NCI-H510A (cell line): ENCODE measurements at regions not wholly inside any gene's neighbourhood (a gene's known extent, or its start where the extent isn't known, plus 50 kb on each side); places are given as distances from the start of the nearest gene placed in this dataset.
"Not testable (repeated sequence)": the region's sequence is repeated elsewhere in the genome, so short reads cannot be mapped to it uniquely, and the experiment has no call there.

ENCODE experiments used
- DNase-seq: peaks from one replicate; lab custom pipeline; 2025; lab: John Stamatoyannopoulos, UW

DNA sequence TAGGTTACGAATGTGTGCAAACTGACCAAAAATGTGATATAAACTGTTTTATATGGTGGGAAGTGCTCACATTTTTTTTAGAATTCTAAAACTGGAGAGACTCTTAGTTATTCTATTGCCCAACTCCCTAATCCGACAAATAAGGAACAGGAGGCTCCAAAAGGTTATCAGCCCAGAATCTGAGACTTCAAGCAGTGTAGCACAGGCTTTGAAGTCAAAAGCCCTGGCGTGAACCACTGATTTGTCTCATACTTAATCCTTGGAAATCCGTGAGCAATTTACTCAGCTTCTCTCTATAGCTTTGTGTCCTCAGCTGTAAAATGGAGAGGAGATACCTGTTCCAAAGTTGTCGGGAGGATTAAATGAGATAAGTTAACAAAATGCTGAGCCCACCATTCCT lies 368.8 kb upstream of the SASH1 start:
- no peak for DNase-seq

DNA sequence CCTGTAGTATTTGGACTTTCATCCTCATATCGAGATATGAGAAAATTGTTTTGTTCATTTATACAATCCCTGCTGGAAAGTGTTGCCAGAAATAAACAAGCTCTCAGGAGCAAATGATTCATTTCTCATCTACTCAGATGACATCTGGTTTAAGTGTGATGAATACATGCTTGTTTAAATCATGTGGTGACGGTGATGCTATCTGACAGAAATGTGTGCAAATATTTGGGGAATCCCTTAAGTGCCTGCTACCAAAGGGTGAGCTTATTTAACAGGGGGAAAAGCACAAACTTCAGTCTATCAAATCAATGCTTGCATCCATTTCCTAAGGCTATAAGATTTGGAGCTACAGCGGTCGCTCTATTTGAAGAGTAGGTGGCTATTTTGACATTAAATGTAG lies 368.3 kb upstream of the SASH1 start:
- no peak for DNase-seq

DNA sequence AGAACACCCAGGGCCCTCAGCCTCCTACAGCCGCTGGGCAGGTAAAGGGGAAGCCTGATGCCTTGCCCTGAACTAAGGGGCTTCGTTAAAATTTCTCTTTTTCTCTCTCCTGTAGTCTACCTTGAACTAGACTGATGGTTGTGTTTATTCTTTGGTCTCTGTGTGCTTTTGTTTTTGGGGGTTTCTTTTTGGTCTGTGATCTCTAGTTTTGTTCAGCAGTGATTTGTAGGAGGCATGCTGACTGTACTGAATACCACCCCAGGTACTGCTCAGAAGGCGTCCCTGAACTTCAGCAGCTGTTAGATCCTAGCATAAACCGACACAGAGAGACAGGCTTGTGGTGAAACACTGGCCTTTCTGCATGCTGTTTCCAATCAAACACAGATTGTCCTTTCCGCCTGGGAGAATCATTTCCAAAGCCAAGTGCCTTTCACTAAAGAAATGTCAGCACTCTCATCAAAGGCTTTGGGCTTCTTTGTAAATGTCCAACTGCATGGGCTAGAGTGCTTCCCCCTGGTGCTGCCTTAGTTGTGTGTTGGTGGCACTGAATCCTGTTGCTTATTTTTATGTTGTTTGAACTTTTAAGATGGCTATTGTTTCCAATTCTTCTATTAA lies 364.7 kb upstream of the SASH1 start:
- no peak for DNase-seq

DNA sequence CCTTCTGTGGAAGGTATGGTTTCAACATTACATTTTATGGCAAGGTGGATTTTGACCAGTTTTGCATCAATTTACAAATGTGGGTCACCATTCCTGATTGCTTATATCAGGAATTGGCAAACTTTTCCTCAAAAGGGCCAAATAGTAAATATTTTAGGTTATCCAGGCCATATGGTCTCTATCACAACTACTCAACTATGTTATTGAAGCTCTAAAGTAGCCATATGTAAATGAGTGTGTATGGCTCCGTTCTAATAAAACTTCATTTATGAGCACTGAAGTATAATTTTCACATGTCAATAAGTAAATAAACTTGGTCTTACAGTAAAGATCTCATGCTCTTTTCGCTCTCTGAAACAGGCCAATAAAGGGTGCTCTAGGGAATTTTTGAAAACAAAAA lies 362.7 kb upstream of the SASH1 start:
- DNase-seq: no peak

DNA sequence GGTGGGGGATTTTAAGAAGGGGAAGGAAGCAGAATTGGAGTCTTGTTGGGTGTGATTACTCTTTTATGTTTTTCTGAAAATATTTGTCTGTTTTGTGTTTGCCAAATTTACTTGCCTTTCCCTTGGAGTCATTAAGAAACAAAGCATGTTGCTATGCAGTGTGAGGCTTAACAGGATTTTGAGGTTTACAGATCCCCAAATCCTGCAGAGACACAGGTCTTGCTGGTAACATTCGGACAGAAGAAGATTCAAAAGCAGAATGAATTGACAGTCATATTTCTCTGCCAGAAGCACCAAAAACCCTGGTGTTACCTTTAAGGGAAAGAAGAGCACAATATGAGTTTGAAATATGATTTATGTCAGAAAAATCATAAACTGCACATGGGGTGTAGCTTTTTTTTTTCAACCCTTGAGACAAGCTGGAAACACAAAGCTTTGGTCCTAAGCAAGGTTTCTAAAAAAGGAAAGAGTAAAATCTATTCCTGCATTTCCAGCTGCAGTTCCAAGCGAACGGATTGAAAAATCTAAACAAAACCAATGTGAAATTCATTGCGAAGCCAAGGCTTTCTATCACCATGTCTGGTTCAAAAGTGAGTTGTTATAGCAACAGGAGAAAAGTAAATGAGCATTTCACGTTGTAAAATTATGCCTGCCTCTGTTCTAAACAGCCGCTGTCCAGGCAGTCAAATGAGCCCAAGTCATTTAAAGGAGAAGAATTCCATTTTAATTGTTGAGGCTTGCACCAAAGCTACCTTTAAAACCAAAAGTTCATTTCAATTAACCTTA lies 358.9 kb upstream of the SASH1 start:
- no peak for DNase-seq

DNA sequence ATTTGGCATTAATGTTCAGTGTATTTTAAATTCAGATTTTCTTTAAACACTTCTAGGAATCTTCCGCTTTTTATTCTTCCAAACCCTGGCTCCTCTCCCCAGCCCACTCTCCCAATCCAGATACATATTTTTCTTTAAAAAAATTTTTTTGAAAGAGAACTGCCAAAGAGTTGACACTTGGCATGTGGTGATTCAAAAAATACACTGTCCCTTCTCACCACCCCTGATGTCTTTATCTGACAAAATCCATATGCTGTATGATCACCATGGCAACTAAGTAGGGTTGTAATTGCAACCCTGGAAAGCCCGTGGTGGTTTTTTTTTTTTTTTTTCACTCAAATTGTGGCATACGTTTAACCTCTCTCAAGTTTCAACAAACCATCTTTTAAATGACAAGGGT lies 355.8 kb upstream of the SASH1 start:
- DNase-seq: no peak

DNA sequence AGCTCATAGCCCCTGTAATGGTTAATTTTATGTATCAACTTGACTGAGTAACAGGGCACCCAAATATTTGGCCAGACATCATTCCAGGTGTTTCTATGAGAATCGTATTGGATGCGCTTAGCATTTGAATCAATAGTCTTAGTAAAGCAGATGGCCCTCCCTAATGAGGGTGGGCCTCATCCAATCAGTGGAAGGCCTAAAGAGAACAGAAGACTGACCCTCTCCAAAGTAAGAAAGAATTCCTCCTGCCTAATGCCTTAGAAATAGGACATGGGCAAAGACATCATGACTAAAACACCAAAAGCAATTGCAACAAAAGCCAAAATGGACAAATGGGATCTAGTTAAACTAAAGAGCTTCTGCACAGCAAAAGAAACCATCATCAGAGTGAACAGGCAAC lies 352.5 kb upstream of the SASH1 start:
- DNase-seq: no peak

DNA sequence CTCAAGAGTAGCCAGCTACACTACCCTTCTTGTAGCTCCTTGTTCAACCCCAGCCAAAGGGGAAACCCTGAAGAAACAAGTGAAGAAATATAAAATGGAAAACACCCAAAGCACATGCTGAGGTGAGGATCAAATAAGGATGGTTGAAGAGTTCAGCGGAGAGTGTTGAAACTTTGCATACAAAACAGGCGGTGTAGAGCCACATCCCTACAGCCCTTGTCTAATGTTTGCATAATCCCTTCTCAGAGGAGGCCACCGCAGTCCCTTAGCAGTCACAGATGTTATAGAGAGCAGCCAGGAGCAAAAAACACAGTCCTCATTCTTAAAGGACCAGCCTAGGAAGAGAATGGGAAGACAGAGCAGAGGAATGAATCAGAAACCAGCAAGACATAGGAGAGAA lies 350.7 kb upstream of the SASH1 start:
- no peak for DNase-seq

DNA sequence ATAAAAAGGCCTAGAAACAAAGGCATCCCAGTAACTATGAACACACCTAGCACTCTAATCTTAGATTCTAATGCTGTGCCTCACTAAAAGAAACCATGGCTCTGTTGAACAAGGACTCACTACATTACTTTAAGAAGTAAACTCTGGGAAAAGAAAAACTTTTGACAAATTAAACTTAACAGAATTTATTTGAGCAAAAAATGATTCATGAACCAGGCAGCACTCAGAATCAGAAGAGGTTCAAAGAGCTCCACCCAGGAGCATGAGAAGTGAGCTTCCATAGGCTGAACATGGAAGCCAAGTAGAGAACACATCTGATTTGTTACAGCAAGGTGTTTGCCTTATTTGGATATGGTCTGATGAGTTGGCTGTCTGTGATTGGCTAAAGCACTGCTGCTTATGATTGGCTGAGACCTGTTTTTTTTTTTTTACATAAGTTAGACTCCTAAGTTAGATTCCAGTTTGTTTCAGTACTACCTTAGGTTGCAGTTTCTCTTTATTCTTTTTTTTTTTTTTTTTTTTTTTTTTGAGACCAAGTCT lies 343.6 kb upstream of the SASH1 start:
- DNase-seq: no peak

DNA sequence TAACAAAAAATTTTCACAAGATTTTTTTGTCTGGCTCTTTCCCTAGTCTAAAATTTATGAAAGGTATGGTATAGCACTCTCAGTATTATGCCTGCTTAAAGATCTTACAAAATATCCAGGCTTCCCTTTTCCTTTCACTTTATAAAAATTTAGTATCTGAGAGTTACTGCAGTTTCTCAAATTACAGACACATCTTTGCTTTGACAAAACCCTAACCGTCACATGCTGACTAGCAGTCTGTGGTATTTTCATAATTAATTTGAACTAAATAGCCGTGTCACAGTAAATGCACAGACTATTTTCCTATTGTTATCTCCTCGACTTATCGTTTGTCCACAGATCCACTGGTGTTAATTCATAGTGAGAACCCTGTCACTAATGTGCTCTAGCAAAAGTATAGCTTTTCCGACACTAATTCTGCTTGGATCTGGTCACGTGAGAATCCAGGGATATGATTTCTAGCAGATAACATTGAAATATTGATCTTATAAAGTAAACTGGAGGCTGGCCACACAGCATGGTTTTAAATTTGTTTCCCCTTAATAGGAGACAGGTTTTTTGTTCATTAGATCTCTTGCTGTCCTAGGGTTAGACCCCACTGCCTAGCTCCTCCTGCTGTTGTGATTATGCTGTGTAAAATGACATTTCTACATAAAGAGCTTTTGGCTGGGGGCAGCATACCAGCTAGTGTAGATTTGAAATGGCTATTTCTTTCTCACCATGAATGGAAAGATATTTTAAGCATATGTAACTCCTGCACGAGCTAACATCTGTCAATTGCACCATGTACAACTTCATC lies 340.6 kb upstream of the SASH1 start:
- no peak for DNase-seq

DNA sequence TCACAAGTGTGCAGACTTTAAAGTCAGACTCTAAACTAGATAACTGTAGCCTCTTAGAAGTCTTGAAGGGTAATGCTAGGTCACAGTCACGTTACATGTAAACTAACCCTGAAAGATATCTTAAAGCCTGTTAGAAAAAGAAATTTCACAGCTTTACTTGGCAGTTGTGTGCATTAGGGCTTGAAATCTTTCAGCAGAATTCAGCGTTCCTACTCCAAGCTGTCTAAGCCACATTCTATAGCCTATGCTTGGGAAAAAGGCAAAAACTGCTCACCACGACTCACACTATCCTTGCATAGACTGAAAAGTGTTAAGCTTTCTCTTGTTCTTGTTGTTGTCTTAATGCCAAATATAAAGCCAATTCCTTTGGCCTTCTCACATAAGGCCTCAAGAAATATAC lies 338.0 kb upstream of the SASH1 start:
- DNase-seq: no peak

DNA sequence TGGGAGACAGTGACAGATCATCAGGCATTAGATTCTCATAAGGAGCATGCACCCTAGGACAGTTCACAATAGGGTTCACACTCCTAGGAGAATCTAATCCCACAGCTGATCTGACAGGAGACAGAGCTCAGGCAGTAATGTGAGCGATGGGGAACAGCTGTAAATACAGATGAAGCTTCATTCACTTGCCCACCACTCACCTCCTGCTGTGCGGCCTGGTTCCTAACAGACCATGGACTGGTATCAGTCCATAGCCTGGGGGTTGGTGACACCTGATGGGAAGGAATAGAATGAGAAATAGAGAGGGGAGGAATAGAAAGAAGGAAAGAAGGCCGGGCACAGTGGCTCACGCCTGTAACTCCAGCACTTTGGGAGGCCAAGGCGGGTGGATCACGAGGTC lies 336.8 kb upstream of the SASH1 start:
- no peak for DNase-seq

DNA sequence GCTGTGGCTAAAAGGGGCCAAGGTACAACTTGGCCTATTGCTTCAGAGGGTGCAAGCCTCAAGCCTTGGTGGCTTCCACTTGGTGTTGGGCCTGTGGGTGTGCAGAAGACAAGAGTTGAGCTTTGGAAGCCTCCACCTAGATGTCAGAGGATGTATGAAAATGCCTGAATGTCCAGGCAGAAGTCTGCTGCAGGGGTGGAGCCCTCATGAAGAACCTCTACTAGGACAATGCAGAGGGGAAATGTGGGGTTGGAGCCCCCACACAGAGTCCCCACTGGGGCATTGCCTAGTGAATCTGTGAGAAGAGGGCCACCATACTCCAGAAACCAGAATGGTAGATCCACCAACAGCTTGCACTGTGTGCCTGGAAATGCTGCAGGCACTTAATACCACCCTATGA lies 332.1 kb upstream of the SASH1 start:
- DNase-seq: not testable (repeated sequence)

DNA sequence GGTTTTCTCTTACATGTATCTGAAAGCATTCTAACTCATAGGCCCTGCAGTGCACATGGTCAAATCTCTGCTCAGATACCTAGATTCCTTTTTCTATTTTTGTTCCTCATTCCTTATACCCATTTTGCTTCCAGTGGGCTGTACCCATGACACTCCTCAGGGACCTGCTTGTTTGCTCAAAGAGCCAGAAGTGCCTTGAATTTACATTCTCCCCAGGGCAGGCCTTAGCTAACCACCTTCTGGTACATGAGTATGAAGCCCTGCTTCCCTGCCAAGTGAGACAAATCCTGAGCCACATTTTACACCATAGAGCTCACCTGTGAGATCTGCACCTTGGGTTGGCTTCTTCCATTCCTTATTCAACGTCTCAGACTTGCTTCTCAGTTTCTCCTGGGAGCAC lies 326.6 kb upstream of the SASH1 start:
- no peak for DNase-seq

DNA sequence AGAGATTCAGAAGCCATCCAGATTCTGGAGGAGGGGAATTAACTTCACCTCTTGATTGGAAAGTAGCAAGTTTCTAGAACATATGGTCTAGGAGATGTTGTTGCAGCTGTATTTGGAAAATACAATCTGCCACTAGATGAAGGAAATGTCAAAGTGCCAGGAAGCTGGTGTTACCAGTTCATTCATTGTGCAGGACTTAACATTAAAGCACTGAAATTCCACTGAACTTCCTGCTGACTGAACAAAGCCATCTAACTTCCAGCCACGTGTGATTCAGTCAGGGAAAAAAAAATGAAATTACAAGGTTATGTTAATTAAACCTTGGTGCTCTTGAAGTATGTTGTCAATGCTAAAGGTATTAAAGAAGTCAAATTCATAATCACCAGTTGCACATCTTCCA lies 321.5 kb upstream of the SASH1 start:
- no peak for DNase-seq

DNA sequence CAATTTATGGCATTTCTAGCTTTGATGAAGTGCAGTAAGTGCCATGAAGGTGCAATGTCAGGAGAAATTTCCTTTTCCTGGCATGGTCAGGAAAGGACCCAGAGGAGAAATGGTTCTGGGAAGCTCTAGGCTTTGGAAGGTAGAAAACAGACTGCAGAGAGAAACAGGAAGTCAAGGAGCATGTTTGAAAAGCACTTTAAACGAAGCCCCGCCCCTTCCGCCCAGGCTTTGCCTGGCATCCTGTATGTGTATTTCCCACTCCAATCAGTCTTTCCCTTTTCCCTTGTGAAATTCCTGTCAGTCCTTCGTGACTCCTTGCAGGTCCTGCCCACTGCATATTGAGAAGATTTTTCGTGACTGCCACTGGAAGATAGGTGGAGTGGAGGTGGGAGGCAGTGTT lies 320.9 kb upstream of the SASH1 start:
- no peak for DNase-seq

DNA sequence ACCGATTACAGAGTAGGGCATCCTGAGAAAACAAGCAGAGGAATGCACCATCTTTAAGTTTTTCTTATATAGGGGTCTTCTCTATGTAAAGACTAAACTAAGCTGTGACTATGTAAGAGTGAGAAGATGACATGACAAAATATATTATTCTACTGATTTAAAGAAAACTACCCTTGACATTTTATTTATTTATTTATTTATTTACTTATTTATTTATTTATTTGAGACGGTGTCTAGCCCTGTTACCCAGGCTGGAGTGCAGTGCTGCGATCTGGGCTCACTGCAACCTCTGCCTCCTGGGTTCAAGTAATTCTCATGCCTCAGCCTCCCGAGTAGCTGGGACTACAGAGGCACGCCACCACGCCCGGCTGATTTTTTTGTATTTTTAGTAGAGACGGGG lies 320.4 kb upstream of the SASH1 start:
- not testable (repeated sequence) for DNase-seq

DNA sequence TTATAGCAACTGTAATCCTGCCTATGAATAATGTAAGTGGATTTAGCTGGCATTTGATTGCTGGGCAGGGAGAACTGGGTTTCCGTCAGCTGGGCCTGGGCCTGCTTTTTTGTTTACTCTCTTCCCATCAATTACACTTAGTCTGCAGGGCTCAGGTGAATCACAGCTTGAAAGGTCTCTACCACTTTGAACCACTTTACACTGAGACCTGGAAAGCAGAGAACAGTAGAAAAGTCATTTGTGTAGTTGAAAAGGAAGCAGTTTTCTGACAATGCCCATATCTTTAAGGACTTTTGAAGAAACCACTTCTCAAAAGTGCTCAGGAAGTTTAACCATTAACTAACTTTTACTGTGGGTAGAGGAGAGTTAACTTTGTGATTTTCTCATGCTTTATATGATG lies 315.4 kb upstream of the SASH1 start:
- peak; percentile 19 for DNase-seq

DNA sequence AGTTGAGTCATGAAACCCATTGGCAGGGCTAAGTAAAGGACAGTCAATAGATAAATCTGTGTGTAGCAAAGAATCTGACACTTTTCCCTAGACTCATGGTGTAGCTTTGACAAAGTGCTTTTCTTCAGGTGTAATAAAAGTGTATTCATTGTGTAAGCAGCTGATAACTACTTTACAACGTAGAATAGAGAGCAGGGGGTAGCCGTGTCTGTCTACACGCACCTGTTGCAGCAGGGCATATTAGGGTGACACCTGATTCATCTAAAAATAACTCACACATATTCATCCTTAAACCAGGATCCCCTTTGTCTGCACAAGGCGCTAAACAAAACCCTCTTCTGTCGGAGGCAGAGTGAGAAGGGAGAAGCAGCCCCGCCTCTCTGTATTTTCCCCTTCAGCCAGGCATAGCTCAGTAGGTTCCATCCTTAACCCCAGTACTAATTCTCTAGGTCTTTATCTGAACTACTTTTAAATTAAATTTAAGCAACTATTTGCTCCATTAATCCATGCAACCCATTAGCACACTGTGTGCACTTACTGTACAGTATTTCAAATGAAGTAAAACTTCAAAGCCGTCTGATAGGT lies 306.7 kb upstream of the SASH1 start:
- DNase-seq: no peak

DNA sequence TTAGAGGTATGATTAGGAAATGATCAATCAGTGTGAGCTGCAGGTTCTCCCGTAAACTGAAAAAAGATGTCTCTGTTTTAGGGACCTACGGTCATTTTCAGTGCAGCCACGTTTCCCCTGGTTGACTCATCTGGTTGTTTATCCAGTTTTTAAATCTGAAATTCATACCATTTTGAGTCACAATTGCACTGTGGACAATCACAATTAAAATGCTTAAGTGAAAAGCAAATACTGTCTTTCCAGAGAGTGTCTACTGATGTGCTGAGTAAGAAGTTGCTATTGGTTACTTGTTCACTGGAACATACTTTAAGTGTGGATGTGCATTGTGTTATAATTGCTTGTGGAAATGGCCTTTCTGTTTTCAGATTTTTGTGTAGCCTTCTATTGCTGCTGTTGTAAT lies 305.1 kb upstream of the SASH1 start:
- DNase-seq: no peak

DNA sequence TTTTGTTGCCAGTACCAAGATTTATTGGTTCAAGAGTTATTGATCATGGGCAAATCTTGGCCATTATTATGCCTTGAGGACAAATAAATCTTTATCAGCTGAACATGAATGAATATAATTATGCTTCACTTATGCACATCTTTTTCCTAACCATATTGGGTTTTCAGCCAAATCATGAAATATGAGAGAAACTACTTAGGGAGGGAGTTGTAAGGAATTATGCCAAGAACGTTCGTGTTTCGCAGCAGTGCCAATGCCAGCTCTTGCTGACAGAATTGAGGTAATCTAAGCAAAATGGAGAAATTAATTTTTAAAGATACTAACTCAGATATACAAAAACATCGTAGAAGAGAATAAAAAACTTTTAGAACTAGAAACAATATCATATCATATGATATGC lies 301.1 kb upstream of the SASH1 start:
- no peak for DNase-seq

DNA sequence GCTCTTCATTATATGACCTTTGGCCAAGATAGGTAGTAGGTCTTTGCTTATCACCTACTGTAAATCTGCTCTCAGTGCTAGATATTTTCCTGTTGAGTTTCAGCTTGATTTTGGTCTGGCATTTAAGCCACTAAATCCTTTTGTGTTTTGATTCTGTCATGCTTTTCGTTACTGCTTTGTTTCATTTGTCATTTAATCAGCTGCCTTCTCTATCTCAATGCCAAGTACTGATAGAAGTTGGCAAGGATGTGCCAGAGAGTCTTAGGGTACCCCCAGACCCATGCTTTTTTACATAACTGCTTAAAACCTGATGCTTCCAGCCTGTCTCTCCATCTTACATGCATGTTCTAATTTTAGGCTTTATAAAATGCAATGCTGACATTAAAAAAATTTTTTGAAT lies 300.1 kb upstream of the SASH1 start:
- no peak for DNase-seq
